IPS-15b (cell line): ENCODE measurements at regions not wholly inside any gene's neighbourhood (a gene's known extent, or its start where the extent isn't known, plus 50 kb on each side); places are given as distances from the start of the nearest gene placed in this dataset.

Experiments
- H3K27me3 ChIP-seq: one replicate; pipeline ENCODE4 v1.6.1; 2013; ENCODE audit warnings: low read length; ENCODE audit not compliant: control insufficient read depth, insufficient read depth
- H3K36me3 ChIP-seq: one replicate; pipeline ENCODE4 v1.6.1; 2013; ENCODE audit warnings: low read length; ENCODE audit not compliant: control insufficient read depth, insufficient read depth
- H3K4me1 ChIP-seq: one replicate; pipeline ENCODE4 v1.6.1; 2013; ENCODE audit warnings: mild to moderate bottlenecking, low read length; ENCODE audit not compliant: control insufficient read depth, insufficient read depth
- H3K4me3 ChIP-seq: one replicate; pipeline ENCODE4 v1.5.1; 2013; ENCODE audit warnings: low read depth, low read length
- H3K9ac ChIP-seq: one replicate; pipeline ENCODE4 v1.6.1; 2013; ENCODE audit warnings: low read depth, mild to moderate bottlenecking, low read length
- H3K9me3 ChIP-seq: one replicate; pipeline ENCODE4 v1.6.1; 2013; ENCODE audit warnings: mild to moderate bottlenecking, low read length; ENCODE audit not compliant: control insufficient read depth, insufficient read depth

GRCh38 chr4:13877626-13878025, 250.1 kb upstream of the BOD1L1 start:
- no peaks in the 10 kb centered on the region for H3K36me3 ChIP-seq
- H3K9ac ChIP-seq: no peak overlapping the region
- H3K4me1 ChIP-seq: no peaks in the 10 kb centered on the region
- H3K4me3 ChIP-seq: no peak overlapping the region
- H3K27me3 ChIP-seq: no peaks in the 10 kb centered on the region
- H3K9me3 ChIP-seq: no peaks in the 10 kb centered on the region

- H3K36me3 ChIP-seq: no peaks in the 10 kb centered on the region
- no peaks in the 10 kb centered on the region for H3K9me3 ChIP-seq
- H3K4me1 ChIP-seq: no peaks in the 10 kb centered on the region
- no peak overlapping the region for H3K4me3 ChIP-seq
- no peak overlapping the region for H3K9ac ChIP-seq
- no peaks in the 10 kb centered on the region for H3K27me3 ChIP-seq
These were observed 254.4 kb upstream of the BOD1L1 start for GRCh38 chr4:13881892-13882291.

GRCh38 chr4:13887010-13887409, 259.5 kb upstream of the BOD1L1 start:
- Histone ChIP-seq H3K27me3 (no peaks in the 10 kb centered on the region), H3K9ac (no peak overlapping the region), H3K9me3 (no peaks in the 10 kb centered on the region), H3K36me3 (no peaks in the 10 kb centered on the region), H3K4me1 (no peaks in the 10 kb centered on the region), H3K4me3 (no peak overlapping the region)

GRCh38 chr4:13888112-13888511, 260.6 kb upstream of the BOD1L1 start:
- no peak overlapping the region for H3K9ac ChIP-seq
- no peaks in the 10 kb centered on the region for H3K9me3 ChIP-seq
- H3K4me1 ChIP-seq: no peaks in the 10 kb centered on the region
- H3K4me3 ChIP-seq: no peak overlapping the region
- H3K27me3 ChIP-seq: no peaks in the 10 kb centered on the region
- H3K36me3 ChIP-seq: no peaks in the 10 kb centered on the region

- H3K9ac ChIP-seq: no peak overlapping the region
- no peaks in the 10 kb centered on the region for H3K4me1 ChIP-seq
- no peaks in the 10 kb centered on the region for H3K27me3 ChIP-seq
- no peak overlapping the region for H3K4me3 ChIP-seq
- H3K36me3 ChIP-seq: no peaks in the 10 kb centered on the region
- no peaks in the 10 kb centered on the region for H3K9me3 ChIP-seq
These were observed 264.0 kb upstream of the BOD1L1 start for GRCh38 chr4:13891544-13891939.

- Histone ChIP-seq H3K4me3 (no peak overlapping the region), H3K9ac (no peak overlapping the region), H3K4me1 (no peaks in the 10 kb centered on the region), H3K27me3 (no peaks in the 10 kb centered on the region), H3K36me3 (no peaks in the 10 kb centered on the region), H3K9me3 (no peaks in the 10 kb centered on the region)
These were observed 265.2 kb upstream of the BOD1L1 start for GRCh38 chr4:13892739-13893105.

GRCh38 chr4:13893211-13893610, 265.7 kb upstream of the BOD1L1 start:
- Histone ChIP-seq H3K27me3 (no peaks in the 10 kb centered on the region), H3K36me3 (no peaks in the 10 kb centered on the region), H3K4me3 (no peak overlapping the region), H3K9ac (no peak overlapping the region), H3K9me3 (no peaks in the 10 kb centered on the region), H3K4me1 (no peaks in the 10 kb centered on the region)

GRCh38 chr4:13893987-13894386, 266.5 kb upstream of the BOD1L1 start:
- Histone ChIP-seq H3K4me3 (no peak overlapping the region), H3K9ac (no peak overlapping the region), H3K36me3 (no peaks in the 10 kb centered on the region), H3K27me3 (no peaks in the 10 kb centered on the region), H3K9me3 (no peaks in the 10 kb centered on the region), H3K4me1 (no peaks in the 10 kb centered on the region)

- no peaks in the 10 kb centered on the region for H3K27me3 ChIP-seq
- no peak overlapping the region for H3K9ac ChIP-seq
- no peaks in the 10 kb centered on the region for H3K4me1 ChIP-seq
- no peaks in the 10 kb centered on the region for H3K9me3 ChIP-seq
- H3K4me3 ChIP-seq: no peak overlapping the region
- H3K36me3 ChIP-seq: no peaks in the 10 kb centered on the region
These were observed 273.3 kb upstream of the BOD1L1 start for GRCh38 chr4:13900780-13901179.

- Histone ChIP-seq H3K36me3 (no peaks in the 10 kb centered on the region), H3K4me1 (no peaks in the 10 kb centered on the region), H3K9ac (no peak overlapping the region), H3K27me3 (no peaks in the 10 kb centered on the region), H3K4me3 (no peak overlapping the region), H3K9me3 (no peaks in the 10 kb centered on the region)
These were observed 274.6 kb upstream of the BOD1L1 start for GRCh38 chr4:13902146-13902545.

- Histone ChIP-seq H3K9ac (no peak overlapping the region), H3K4me3 (no peak overlapping the region), H3K9me3 (no peaks in the 10 kb centered on the region), H3K4me1 (no peaks in the 10 kb centered on the region), H3K36me3 (no peaks in the 10 kb centered on the region), H3K27me3 (no peaks in the 10 kb centered on the region)
These were observed 275.5 kb upstream of the BOD1L1 start for GRCh38 chr4:13903061-13903460.

GRCh38 chr4:13903901-13904300, 276.4 kb upstream of the BOD1L1 start:
- no peaks in the 10 kb centered on the region for H3K4me1 ChIP-seq
- H3K9me3 ChIP-seq: no peaks in the 10 kb centered on the region
- H3K36me3 ChIP-seq: no peaks in the 10 kb centered on the region
- H3K27me3 ChIP-seq: no peaks in the 10 kb centered on the region
- no peak overlapping the region for H3K4me3 ChIP-seq
- no peak overlapping the region for H3K9ac ChIP-seq

- Histone ChIP-seq H3K4me3 (no peak overlapping the region), H3K4me1 (no peaks in the 10 kb centered on the region), H3K36me3 (no peaks in the 10 kb centered on the region), H3K9me3 (no peaks in the 10 kb centered on the region), H3K9ac (no peak overlapping the region), H3K27me3 (no peaks in the 10 kb centered on the region)
These were observed 278.0 kb upstream of the BOD1L1 start for GRCh38 chr4:13905543-13905942.
